HG02678 (cell line): ENCODE measurements at regions not wholly inside any gene's neighbourhood (a gene's known extent, or its start where the extent isn't known, plus 50 kb on each side); places are given as distances from the start of the nearest gene placed in this dataset.
"Not testable (repeated sequence)": the region's sequence is repeated elsewhere in the genome, so short reads cannot be mapped to it uniquely, and the experiment has no call there.

Source experiments
- ATAC-seq: cut with Tn5 transposase; IDR thresholded peaks from one replicate; pipeline ENCODE4 v1.9.1; 2021; ENCODE audit warnings: mild to moderate bottlenecking, moderate library complexity; ENCODE audit not compliant: unreplicated experiment

DNA sequence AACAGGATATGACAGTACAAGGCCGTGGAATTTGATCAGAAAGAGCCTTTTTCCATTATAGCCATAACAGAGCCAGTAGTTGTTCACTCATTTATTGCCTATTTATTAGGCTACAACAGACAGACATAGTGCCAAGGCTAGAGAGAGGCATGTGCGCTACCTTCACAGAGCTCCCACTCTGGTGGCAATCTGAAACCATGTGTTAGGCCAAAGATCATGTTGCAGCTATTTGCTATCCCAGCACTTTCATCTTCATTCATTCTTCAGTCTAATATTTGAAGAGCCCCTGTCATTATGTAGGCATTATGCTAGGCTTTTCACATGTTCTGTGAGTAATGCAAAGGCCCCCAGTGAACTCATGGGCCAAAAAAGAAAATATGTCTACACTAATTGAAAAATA is 404.8 kb downstream of the IGSF11 start:
- no peak for ATAC-seq

DNA sequence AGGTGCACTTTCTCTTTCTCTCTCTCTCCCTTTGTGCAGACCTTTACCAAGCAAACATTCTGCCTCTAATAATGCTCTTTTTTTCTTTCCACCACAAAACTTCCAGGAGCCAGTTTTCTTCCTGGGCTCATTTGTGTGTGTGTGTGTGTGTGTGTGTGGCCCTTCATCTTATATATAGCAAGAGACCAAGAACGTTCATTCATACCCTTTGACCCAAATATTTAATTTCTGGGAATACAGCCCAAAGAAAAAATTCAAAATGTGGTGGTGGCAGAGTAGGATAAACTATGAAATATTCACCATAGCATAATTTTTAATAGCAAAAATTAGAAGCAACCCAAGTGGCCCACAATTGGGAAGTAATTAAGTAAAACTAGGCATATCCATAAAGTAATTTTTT is 398.9 kb downstream of the IGSF11 start:
- ATAC-seq, result no peak

DNA sequence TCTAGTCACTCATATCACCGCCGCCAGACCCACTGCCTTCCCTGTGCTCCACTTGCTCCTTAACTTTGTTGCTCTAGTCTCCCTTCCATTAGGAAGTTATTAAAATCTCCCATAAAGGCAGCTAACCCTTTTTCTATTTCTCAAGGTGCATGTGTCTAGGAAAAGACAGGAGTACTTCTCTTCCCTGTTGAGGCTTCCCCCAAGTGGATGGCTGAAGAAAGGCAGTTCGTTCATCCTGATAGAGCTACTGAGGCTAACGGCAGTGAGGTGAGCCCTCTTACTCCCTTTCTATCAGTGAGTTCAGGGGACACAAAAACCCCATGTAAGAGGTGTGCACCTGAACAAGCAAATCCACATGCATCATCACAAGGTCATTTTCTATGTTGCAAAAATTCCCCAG is 397.8 kb downstream of the IGSF11 start:
- no peak for ATAC-seq

- ATAC-seq, result no peak
Observed at GRCh38 chr3:118637846-118638245, 396.8 kb downstream of the IGSF11 start.

- peak; percentile 49 for ATAC-seq
Observed at GRCh38 chr3:118641608-118642007, 393.0 kb downstream of the IGSF11 start.

GRCh38 chr3:118671192-118671591 is 363.5 kb downstream of the IGSF11 start:
- no peak for ATAC-seq

- no peak for ATAC-seq
Observed at GRCh38 chr3:118675305-118675704, 359.3 kb downstream of the IGSF11 start.

GRCh38 chr3:118678663-118679062 is 356.0 kb downstream of the IGSF11 start:
- not testable (repeated sequence) for ATAC-seq

GRCh38 chr3:118682921-118683320 is 351.7 kb downstream of the IGSF11 start:
- ATAC-seq, result no peak

GRCh38 chr3:118683636-118684035 is 351.0 kb downstream of the IGSF11 start:
- ATAC-seq, result no peak

DNA sequence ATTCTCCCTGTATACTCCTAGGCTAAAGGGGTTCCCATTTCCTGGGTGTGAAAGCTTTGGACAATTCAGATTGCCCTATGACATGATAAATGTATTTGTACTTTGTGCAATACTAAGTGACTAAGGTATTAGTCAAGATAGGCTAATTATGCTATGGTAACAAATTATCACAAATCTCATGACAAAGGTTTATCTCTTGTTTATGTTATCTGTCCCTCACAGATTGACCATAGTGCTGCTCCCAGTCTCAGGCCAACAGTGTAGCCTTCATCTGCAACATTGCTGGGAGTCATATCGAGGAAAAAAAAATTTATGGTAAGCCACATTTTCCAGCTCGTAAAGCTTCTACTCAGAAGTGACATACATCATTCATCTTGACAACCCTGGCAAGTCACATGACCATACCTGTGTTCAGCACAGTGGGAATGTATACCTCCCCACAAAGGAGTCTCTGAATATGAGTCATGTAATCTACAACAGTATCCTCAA is 346.2 kb downstream of the IGSF11 start:
- ATAC-seq, result no peak

- ATAC-seq, result no peak
Observed at GRCh38 chr3:118692416-118692815, 342.2 kb downstream of the IGSF11 start.

GRCh38 chr3:118705487-118706219 is 329.0 kb downstream of the IGSF11 start:
- ATAC-seq, result no peak

GRCh38 chr3:118707991-118708390 is 326.7 kb downstream of the IGSF11 start:
- ATAC-seq, result no peak

- ATAC-seq, result no peak
Observed at GRCh38 chr3:118710532-118710931, 324.1 kb downstream of the IGSF11 start.

- no peak for ATAC-seq
Observed at GRCh38 chr3:118713502-118714207, 321.0 kb downstream of the IGSF11 start.

DNA sequence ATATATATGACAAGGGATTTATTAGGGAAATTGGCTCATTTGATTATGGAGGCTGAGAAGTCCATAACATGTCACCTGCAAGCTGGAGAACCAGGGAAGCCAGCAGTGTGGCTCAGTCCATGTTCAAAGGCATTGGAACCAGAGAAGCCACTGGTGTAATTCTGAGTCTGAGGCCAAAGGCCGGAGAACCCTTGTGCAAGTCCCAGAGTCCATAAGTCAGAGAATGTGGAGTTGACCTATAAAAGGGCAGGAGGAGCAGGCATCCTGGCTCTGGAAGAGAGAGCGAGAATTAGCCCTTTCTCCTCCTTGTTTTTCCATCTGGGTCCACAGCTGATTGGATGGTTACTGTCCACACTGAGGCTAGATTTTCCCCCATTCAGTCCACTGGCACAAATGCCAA is 319.8 kb downstream of the IGSF11 start:
- ATAC-seq, result no peak

DNA sequence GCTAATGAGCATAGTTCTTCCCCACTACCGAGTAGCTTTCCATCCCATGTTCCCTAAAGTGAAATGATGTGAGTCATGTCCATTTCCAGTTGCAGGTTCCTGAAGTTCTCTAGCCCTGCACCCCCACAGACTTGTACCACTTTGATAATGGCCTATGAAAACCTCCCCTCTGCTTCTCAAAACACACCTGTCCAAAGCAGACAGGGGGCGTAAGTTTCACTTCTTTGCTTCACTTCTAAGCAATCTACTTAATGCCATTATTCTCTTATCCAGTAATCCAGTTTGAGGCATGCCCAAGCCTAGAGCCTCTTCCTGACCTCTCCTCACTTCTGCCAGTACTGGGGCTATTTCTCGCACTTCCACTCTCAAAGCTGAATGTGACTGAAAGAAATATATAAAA is 305.1 kb downstream of the IGSF11 start:
- ATAC-seq, result no peak

- ATAC-seq, result no peak
Observed at GRCh38 chr3:118734664-118735063, 300.0 kb downstream of the IGSF11 start.

GRCh38 chr3:118736107-118736506 is 298.5 kb downstream of the IGSF11 start:
- no peak for ATAC-seq

DNA sequence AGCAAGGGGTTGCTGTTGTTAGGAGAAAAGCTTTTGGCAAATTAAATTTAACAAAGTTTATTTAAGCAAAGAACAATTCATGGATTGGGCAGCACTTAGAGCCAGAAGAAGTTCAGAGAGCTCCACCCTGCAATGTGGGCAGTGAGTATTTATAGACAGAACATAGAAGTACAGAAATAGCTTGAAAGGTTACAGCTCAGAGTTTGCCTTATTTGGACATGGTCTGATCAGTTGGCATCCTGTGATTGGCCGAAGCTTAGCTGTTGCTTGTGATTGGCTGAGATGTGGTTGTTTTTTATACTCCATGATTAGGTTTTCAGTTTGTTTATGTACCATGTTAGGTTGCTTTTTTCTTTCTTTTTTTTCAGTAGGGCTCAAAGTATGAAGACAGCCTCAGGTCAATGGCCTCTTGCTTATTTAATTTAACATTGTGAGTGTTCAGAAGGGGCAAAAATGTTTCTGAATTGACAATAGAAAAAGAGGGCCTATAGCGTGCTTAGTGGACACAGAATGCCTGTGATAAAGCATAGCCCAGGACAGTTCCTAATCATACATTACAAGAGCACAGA is 293.8 kb downstream of the IGSF11 start:
- ATAC-seq, result no peak

DNA sequence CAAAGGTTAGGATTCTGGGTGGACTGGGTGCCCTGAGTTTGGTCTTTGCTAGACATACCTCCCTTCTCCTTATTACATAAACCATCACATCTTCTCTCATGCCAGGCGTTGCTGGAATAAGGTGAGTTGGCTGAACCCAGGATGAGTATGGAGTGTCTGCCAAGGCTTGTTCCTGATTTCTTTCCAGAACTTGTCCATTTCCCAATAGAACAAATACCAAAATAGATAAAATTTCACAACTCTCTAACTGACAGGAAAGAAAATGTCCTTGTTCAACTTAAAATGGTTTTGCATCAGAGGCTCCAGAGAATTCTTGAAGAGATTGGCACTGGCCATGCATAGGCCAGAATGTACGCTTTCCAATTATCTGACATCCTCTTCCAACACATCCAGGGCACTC is 291.9 kb downstream of the IGSF11 start:
- no peak for ATAC-seq
